ENCODE measurements at regions not wholly inside any gene's neighbourhood (a gene's known extent, or its start where the extent isn't known, plus 50 kb on each side); places are given as distances from the start of the nearest gene placed in this dataset.

GRCh38 chr13:105572401-105572800, 963.1 kb downstream of the EFNB2 start:
- DNase-seq: no peak

- peak; percentile 80 for DNase-seq
Observed at GRCh38 chr13:105569816-105570215, 965.6 kb downstream of the EFNB2 start.

- DNase-seq: peak; percentile 45
Observed at GRCh38 chr13:105567951-105568525, 967.4 kb downstream of the EFNB2 start.

GRCh38 chr13:105565136-105565727, 970.2 kb downstream of the EFNB2 start:
- DNase-seq: no peak

- DNase-seq: peak; percentile 82
Observed at GRCh38 chr13:105552078-105552477, 983.4 kb downstream of the EFNB2 start.

GRCh38 chr13:105547851-105548250, 987.6 kb downstream of the EFNB2 start:
- no peak for DNase-seq

- DNase-seq: no peak
Observed at GRCh38 chr13:105545811-105546210, 989.7 kb downstream of the EFNB2 start.

- no peak for DNase-seq
Observed at GRCh38 chr13:105543742-105544141, 991.7 kb downstream of the EFNB2 start.

GRCh38 chr13:105541565-105541964, 993.9 kb downstream of the EFNB2 start:
- DNase-seq: no peak

GRCh38 chr13:105538346-105538745, 997.1 kb downstream of the EFNB2 start:
- DNase-seq: no peak

GRCh38 chr13:105537113-105537512, 998.3 kb downstream of the EFNB2 start:
- no peak for DNase-seq

GRCh38 chr13:105530468-105530867, 1005.0 kb downstream of the EFNB2 start:
- DNase-seq: no peak

GRCh38 chr13:105527127-105527526, 1008.3 kb downstream of the EFNB2 start:
- no peak for DNase-seq

GRCh38 chr13:105519771-105520170, 1015.7 kb downstream of the EFNB2 start:
- DNase-seq: no peak

GRCh38 chr13:105518086-105518485, 1017.4 kb downstream of the EFNB2 start:
- no peak for DNase-seq

- DNase-seq: no peak
Observed at GRCh38 chr13:105514401-105514800, 1021.1 kb downstream of the EFNB2 start.

- DNase-seq: no peak
Observed at GRCh38 chr13:105513448-105513847, 1022.0 kb downstream of the EFNB2 start.

- no peak for DNase-seq
Observed at GRCh38 chr13:105509981-105510762, 1025.3 kb downstream of the EFNB2 start.

GRCh38 chr13:105506463-105506862, 1029.0 kb downstream of the EFNB2 start:
- DNase-seq: no peak

- DNase-seq: no peak
Observed at GRCh38 chr13:105502193-105502592, 1033.3 kb downstream of the EFNB2 start.

GRCh38 chr13:105497597-105497996, 1037.9 kb downstream of the EFNB2 start:
- DNase-seq: no peak

GRCh38 chr13:105492216-105492615, 1043.2 kb downstream of the EFNB2 start:
- DNase-seq: no peak

- DNase-seq: peak; percentile 65
Observed at GRCh38 chr13:105491345-105491744, 1044.1 kb downstream of the EFNB2 start.

GRCh38 chr13:105485081-105485480, 1050.4 kb downstream of the EFNB2 start:
- no peak for DNase-seq

All from MV-4-11 (cell line).